ENCODE measurements at regions not wholly inside any gene's neighbourhood (a gene's known extent, or its start where the extent isn't known, plus 50 kb on each side); places are given as distances from the start of the nearest gene placed in this dataset.

DNA sequence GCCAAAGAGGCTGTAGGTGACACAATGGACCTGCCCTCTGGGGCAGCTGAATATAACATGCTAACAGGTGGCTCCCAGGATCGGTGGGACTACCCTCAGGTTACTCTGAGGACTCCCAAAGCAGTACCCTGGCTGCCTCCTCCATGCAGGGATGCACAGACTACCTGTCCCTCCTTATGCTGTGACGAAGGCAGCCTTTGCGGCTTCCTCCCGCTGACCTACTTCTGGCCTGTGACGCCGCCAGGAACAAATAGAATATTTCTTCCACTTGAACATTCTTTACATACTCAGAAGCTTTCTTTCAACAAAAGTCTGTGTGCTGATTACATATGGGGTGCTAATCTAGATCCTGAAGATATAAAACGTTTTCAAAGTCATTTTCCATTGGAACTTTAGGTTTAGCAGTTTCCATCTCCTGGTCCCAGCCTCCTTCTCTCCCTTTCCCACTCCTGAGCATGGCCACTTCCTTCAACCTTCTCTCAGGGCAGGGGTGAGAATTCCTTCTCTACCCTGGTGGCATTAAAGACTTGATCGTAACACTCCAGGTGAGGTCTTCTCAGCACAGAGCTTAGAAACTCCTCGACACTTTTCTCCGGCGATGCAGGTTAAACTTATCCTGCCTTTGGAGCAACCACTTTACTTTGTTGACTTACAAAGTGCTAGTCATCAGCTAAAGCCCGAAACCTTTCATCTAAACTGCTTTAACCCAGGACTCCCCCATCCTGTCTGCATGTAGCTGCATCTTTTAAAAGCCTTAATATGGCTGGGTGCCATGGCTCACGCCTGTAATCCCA lies 58.9 kb upstream of the STK17B start:
- H3K27ac ChIP-seq, result peak overlapping the region in 2 of 4 donors; percentile 14 to 43

DNA sequence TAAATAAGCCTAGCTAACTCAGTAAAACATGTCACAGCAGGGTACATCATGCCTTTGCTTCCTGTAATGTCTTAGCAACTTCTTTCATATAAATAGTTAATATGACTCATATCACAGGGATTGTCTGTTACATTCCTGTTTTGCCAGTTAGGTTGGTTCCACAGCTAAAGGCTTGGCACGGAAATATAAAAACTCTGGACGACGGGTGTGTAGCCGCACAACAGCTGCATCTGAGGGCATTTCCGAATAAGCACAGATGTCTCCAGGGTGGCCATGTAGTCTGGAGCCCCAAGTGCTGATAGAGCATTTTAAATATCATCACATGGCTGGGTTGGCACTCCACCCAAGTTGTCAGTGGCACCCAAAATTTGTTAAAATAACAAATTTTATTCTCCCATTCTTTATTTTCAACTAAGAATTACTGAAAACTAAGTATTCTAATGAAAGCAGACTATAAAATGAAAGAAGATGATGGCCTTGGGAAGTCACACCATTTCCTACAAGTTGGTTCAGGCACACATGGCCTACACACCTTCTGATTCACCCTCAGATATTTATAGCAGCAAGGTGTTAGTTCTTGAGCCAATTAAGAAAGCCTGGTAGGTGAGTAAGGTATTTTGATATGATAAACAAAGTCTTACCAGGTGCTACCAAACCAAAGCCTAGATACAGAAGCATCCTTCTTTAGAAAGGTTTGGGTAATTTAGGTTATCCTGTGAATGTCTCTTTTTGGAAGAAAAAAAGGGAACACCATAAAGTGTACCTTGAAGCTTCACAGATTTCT lies 61.8 kb upstream of the STK17B start:
- intact Hi-C loops (cut with DNase I), result no loop called here
- TF ChIP-seq, protein P1, sequence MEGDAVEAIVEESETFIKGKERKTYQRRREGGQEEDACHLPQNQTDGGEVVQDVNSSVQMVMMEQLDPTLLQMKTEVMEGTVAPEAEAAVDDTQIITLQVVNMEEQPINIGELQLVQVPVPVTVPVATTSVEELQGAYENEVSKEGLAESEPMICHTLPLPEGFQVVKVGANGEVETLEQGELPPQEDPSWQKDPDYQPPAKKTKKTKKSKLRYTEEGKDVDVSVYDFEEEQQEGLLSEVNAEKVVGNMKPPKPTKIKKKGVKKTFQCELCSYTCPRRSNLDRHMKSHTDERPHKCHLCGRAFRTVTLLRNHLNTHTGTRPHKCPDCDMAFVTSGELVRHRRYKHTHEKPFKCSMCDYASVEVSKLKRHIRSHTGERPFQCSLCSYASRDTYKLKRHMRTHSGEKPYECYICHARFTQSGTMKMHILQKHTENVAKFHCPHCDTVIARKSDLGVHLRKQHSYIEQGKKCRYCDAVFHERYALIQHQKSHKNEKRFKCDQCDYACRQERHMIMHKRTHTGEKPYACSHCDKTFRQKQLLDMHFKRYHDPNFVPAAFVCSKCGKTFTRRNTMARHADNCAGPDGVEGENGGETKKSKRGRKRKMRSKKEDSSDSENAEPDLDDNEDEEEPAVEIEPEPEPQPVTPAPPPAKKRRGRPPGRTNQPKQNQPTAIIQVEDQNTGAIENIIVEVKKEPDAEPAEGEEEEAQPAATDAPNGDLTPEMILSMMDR (IDR thresholded peaks at IDR 0.05), result no peak
- TF ChIP-seq POLR2A (IDR thresholded peaks at IDR 0.05), result no peak
- Histone ChIP-seq H3K4me3 (no peak overlapping the region), H3K36me3 (no peaks in the 10 kb centered on the region), H3K4me1 (peaks cover 27 to 47% (median 29%) of the 10 kb centered on the region in 3 donors), H3K27ac (peak overlapping the region; percentile 68 to 92 (median 82)), H3K27me3 (no peaks in the 10 kb centered on the region), H3K9me3 (no peaks in the 10 kb centered on the region)
- DNase-seq, result no peak
- 11 to 34% methylated on average over 5 of the region's 5 CpGs for WGBS, 2 donors

More for the DNA sequence above, 58.9 kb upstream of the STK17B start:
- Histone ChIP-seq H3K9me3 (no peaks in the 10 kb centered on the region), H3K4me1 (peaks cover 27 to 47% (median 29%) of the 10 kb centered on the region in 3 donors), H3K4me3 (no peak overlapping the region), H3K36me3 (no peaks in the 10 kb centered on the region), H3K27me3 (no peaks in the 10 kb centered on the region)
- no peak for DNase-seq
- 80 to 89% methylated on average over 12 to 13 of the region's 13 CpGs for WGBS, 2 donors
- intact Hi-C loops (cut with DNase I), result no loop called here
- TF ChIP-seq, protein P1 (IDR thresholded peaks at IDR 0.05), result no peak
- TF ChIP-seq POLR2A (IDR thresholded peaks at IDR 0.05), result peak in 1 of 4 donors; percentile 47

DNA sequence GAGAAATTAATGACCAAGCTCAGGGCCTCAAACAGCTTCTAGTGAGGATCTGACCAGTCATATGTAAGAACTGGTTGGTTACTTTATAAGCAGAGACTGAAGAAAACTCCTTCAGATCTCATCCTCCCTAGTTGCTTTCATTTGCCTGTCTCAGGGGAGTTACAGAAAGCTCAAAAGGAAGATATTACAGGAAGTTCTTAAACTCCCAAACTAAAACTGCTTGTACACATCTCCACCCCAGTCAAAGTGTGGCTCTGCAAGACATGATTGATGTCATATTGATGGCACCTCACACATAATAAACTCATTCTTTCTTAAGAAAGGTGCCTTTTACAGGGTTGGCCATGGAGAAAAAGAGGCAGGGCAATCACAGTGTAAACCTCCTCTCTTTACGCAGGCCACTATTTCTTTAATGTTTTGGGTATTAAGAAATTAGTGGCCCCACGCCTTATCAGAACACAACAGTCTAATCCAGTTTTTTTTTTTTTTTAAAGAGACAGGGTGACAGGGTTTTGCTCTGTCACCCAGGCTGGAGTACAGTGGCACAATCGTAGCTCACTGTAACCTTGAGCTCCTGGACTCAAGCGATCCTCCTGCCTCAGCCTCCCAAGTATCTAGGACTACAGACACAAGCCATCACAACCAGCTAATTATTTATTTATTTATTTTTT lies 62.6 kb upstream of the STK17B start:
- H3K9me3 ChIP-seq, result no peaks in the 10 kb centered on the region
- no peaks in the 10 kb centered on the region for H3K36me3 ChIP-seq
- H3K4me1 ChIP-seq, result peaks cover 27 to 48% (median 29%) of the 10 kb centered on the region in 3 donors
- intact Hi-C loops (cut with DNase I), result no loop called here
- no peak for TF ChIP-seq POLR2A (IDR thresholded peaks at IDR 0.05)
- TF ChIP-seq, protein P1 (IDR thresholded peaks at IDR 0.05), result no peak
- peak overlapping the region; percentile 68 to 92 (median 82) for H3K27ac ChIP-seq
- H3K4me3 ChIP-seq, result no peak overlapping the region
- no peaks in the 10 kb centered on the region for H3K27me3 ChIP-seq
- WGBS, 2 donors, result 56 to 70% methylated on average over 4 of the region's 4 CpGs
- DNase-seq, result no peak

DNA sequence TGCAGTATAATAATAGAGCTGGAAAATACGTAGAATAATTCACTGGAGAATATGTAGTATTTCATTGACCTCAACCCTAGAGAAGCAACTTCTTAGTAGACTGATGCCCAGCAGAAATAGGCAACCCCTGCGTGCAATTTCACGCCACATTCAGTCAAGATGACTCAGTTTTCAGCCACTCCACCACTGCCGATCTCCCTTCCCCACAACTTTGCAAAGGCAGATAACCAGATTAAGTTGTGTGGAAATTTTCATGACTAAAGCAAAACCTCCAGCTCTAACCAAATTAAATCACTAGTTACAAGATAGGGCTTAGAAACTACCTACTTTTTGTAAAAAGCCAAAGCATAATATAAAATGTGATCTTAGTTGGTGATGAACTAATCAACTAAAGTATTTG lies 63.3 kb upstream of the STK17B start:
- DNase-seq, result no peak
- no peaks in the 10 kb centered on the region for H3K9me3 ChIP-seq

More for the DNA sequence above, 63.3 kb upstream of the STK17B start:
- TF ChIP-seq POLR2A (IDR thresholded peaks at IDR 0.05), result no peak
- TF ChIP-seq, protein P1 (IDR thresholded peaks at IDR 0.05), result no peak
- intact Hi-C loops (cut with DNase I), result no loop called here
- H3K27me3 ChIP-seq, result no peaks in the 10 kb centered on the region
- H3K27ac ChIP-seq, result peak overlapping the region; percentile 26 to 92 (median 82)
- peaks cover 29 to 52% (median 30%) of the 10 kb centered on the region in 3 donors for H3K4me1 ChIP-seq
- H3K36me3 ChIP-seq, result no peaks in the 10 kb centered on the region
- H3K4me3 ChIP-seq, result no peak overlapping the region
- WGBS, 2 donors, result 40 to 46% methylated on average over 4 of the region's 4 CpGs
